ENCODE measurements at regions not wholly inside any gene's neighbourhood (a gene's known extent, or its start where the extent isn't known, plus 50 kb on each side); places are given as distances from the start of the nearest gene placed in this dataset.
"Not testable (repeated sequence)": the region's sequence is repeated elsewhere in the genome, so short reads cannot be mapped to it uniquely, and the experiment has no call there.

GRCh38 chr10:9253121-9253520 is 1198.6 kb downstream of the GATA3 start:
- peak; percentile 50 for DNase-seq

GRCh38 chr10:9254353-9254752 is 1199.9 kb downstream of the GATA3 start:
- DNase-seq, result peak; percentile 74

- DNase-seq, result no peak
Measured at GRCh38 chr10:9260690-9261089, 1206.2 kb downstream of the GATA3 start.

- no peak for DNase-seq
Measured at GRCh38 chr10:9262770-9263169, 1208.3 kb downstream of the GATA3 start.

GRCh38 chr10:9268176-9268575 is 1213.7 kb downstream of the GATA3 start:
- DNase-seq, result no peak

GRCh38 chr10:9273126-9273833 is 1218.8 kb downstream of the GATA3 start:
- not testable (repeated sequence) for DNase-seq

- DNase-seq, result no peak
Measured at GRCh38 chr10:9274206-9274755, 1219.8 kb downstream of the GATA3 start.

- no peak for DNase-seq
Measured at GRCh38 chr10:9275861-9276260, 1221.4 kb downstream of the GATA3 start.

- no peak for DNase-seq
Measured at GRCh38 chr10:9285690-9286089, 1231.2 kb downstream of the GATA3 start.

GRCh38 chr10:9289811-9290210 is 1235.3 kb downstream of the GATA3 start:
- DNase-seq, result peak; percentile 29

GRCh38 chr10:9291081-9291480 is 1236.6 kb downstream of the GATA3 start:
- DNase-seq, result no peak

GRCh38 chr10:9294132-9294663 is 1239.7 kb downstream of the GATA3 start:
- DNase-seq, result no peak

GRCh38 chr10:9294865-9295264 is 1240.4 kb downstream of the GATA3 start:
- no peak for DNase-seq

- peak; percentile 27 for DNase-seq
Measured at GRCh38 chr10:9296190-9296589, 1241.7 kb downstream of the GATA3 start.

- DNase-seq, result no peak
Measured at GRCh38 chr10:9297580-9297979, 1243.1 kb downstream of the GATA3 start.

- DNase-seq, result no peak
Measured at GRCh38 chr10:9299966-9300365, 1245.5 kb downstream of the GATA3 start.

GRCh38 chr10:9301148-9301547 is 1246.7 kb downstream of the GATA3 start:
- DNase-seq, result peak; percentile 4

- no peak for DNase-seq
Measured at GRCh38 chr10:9301554-9301953, 1247.1 kb downstream of the GATA3 start.

- DNase-seq, result peak; percentile 51
Measured at GRCh38 chr10:9302140-9302746, 1247.8 kb downstream of the GATA3 start.

GRCh38 chr10:9305018-9305655 is 1250.6 kb downstream of the GATA3 start:
- DNase-seq, result peak; percentile 9

GRCh38 chr10:9311702-9312499 is 1257.4 kb downstream of the GATA3 start:
- DNase-seq, result no peak

- no peak for DNase-seq
Measured at GRCh38 chr10:9315292-9315691, 1260.8 kb downstream of the GATA3 start.
